Activated T-cell treated with anti-CD3 and anti-CD28 coated beads, Interleukin-2, amount 50 U/mL, for 4 hours (primary cell): ENCODE measurements at regions not wholly inside any gene's neighbourhood (a gene's known extent, or its start where the extent isn't known, plus 50 kb on each side); places are given as distances from the start of the nearest gene placed in this dataset.
A peak's percentile ranks its signal among the peaks of the same experiment; 100 is the strongest.

ENCODE experiments used
- ATAC-seq, 2 donors: fragments of 200-7000 bp; cut with Tn5 transposase; one replicate each; pipeline ENCODE4 v1.10.0; 2021
- DNase-seq: peaks from one replicate; pipeline ENCODE4 v3.0.0-alpha.2; 2020
- H3K27me3 Mint-ChIP-seq: one replicate; pipeline ENCODE4 v1.8.0; 2021; ENCODE audit warnings: low read depth, mixed read lengths
- H3K36me3 Mint-ChIP-seq: one replicate; pipeline ENCODE4 v1.8.0; 2022; ENCODE audit warnings: mixed read lengths; ENCODE audit not compliant: insufficient read depth
- H3K4me1 Mint-ChIP-seq: one replicate; pipeline ENCODE4 v1.8.0; 2021; ENCODE audit warnings: low read depth, mixed read lengths
- H3K4me3 Mint-ChIP-seq: one replicate; pipeline ENCODE4 v1.8.0; 2021; ENCODE audit warnings: mild to moderate bottlenecking, moderate library complexity, mixed read lengths
- H3K9me3 Mint-ChIP-seq: one replicate; pipeline ENCODE4 v1.8.0; 2021; ENCODE audit warnings: mixed read lengths

DNA sequence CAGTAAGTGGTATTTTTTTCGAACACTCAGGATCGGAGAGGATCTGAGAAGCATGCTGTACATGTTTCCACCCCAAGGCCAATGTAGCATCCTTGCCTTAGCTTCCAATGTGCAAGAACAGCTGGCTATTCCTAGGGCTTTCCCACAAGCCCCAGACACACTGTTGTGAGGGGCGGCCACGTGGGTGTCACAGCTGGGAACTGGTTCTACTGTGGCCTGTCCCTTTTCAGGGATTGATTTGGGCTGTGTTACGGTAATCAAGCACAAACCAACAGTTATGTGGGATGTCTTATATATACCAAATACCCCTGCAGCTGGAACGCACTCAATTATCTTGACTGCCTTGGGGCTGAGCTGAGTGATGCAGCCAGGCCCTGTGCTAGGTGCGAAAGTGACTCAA is 116.3 kb upstream of the CXCR4 start:
- Mint-ChIP-seq H3K27me3 (no peaks in the 10 kb centered on the region), H3K4me1 (peaks cover 36% of the 10 kb centered on the region), H3K4me3 (no peak overlapping the region), H3K9me3 (peaks cover 2% of the 10 kb centered on the region), H3K36me3 (no peaks in the 10 kb centered on the region)
- DNase-seq (no peak), ATAC-seq (no peak)

GRCh38 chr2:136233298-136233697 is 115.3 kb upstream of the CXCR4 start:
- peaks cover 3% of the 10 kb centered on the region for H3K9me3 Mint-ChIP-seq
- no peaks in the 10 kb centered on the region for H3K27me3 Mint-ChIP-seq
- no peak for ATAC-seq

GRCh38 chr2:136232456-136233172 is 114.7 kb upstream of the CXCR4 start:
- no peak for DNase-seq
- ATAC-seq, result no peak
- Mint-ChIP-seq H3K9me3 (peaks cover 3% of the 10 kb centered on the region), H3K27me3 (no peaks in the 10 kb centered on the region), H3K4me1 (peaks cover 20% of the 10 kb centered on the region), H3K36me3 (peaks cover 3% of the 10 kb centered on the region), H3K4me3 (no peak overlapping the region)

More at GRCh38 chr2:136233298-136233697, 115.3 kb upstream of the CXCR4 start:
- peaks cover 27% of the 10 kb centered on the region for H3K4me1 Mint-ChIP-seq
- no peak for DNase-seq
- peaks cover 3% of the 10 kb centered on the region for H3K36me3 Mint-ChIP-seq
- H3K4me3 Mint-ChIP-seq, result no peak overlapping the region

DNA sequence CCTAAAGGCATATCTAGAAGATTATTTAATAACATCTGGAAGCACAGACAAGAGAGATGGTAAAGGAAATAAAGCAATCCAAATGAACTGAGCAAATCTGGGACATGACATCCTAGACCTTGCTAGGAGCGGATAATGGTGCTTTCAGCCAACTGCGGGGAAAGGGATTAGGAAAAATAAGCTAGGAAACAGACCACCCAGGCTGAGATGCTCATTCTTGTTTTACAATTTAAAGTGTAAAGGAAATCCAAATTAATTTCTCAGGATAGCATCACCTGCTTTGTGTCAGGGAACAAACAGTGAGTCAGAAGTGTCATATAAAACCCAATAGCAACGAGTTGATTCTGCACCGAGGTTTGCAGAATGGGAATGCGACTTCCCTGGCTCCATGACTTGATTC is 112.5 kb upstream of the CXCR4 start:
- no peak for DNase-seq
- H3K9me3 Mint-ChIP-seq, result peaks cover 3% of the 10 kb centered on the region
- ATAC-seq, result no peak

DNA sequence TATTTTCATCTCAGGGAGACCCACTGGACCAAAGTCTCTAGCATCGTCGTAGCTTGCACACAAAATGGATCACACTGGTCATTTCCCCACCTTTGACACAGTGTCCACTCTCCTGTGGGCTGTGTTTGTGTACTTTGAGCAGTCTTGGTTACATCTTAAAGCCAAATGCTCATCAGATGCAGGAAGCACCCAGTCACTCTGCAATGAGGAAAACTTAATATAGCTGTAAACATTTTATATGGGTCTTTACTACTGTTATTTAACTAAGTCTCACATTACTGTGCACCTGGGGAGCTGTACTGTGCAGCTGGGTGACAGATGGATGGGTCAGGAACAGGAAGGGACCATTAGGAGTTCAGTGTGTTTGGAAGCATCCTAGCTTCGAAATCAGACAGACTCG is 109.0 kb upstream of the CXCR4 start:
- H3K27me3 Mint-ChIP-seq, result no peaks in the 10 kb centered on the region
- H3K36me3 Mint-ChIP-seq, result peaks cover 3% of the 10 kb centered on the region
- H3K9me3 Mint-ChIP-seq, result peaks cover 3% of the 10 kb centered on the region
- DNase-seq (no peak), ATAC-seq (no peak)
- H3K4me3 Mint-ChIP-seq, result no peak overlapping the region
- H3K4me1 Mint-ChIP-seq, result peaks cover 22% of the 10 kb centered on the region

More for the DNA sequence above, 112.5 kb upstream of the CXCR4 start:
- Mint-ChIP-seq H3K27me3 (no peaks in the 10 kb centered on the region), H3K36me3 (peaks cover 3% of the 10 kb centered on the region), H3K4me1 (peaks cover 22% of the 10 kb centered on the region), H3K4me3 (no peak overlapping the region)

- H3K36me3 Mint-ChIP-seq, result peaks cover 3% of the 10 kb centered on the region
- no peak for DNase-seq
- no peak overlapping the region for H3K4me3 Mint-ChIP-seq
- ATAC-seq, result peak in 1 of 2 donors; percentile 46
- peaks cover 3% of the 10 kb centered on the region for H3K9me3 Mint-ChIP-seq
- no peaks in the 10 kb centered on the region for H3K27me3 Mint-ChIP-seq
- peaks cover 22% of the 10 kb centered on the region for H3K4me1 Mint-ChIP-seq
Measured at GRCh38 chr2:136225950-136226835, 108.2 kb upstream of the CXCR4 start.

- H3K9me3 Mint-ChIP-seq, result no peaks in the 10 kb centered on the region
Measured at GRCh38 chr2:136223274-136223673, 105.3 kb upstream of the CXCR4 start.

GRCh38 chr2:136222862-136223261 is 104.9 kb upstream of the CXCR4 start:
- Mint-ChIP-seq H3K4me1 (peaks cover 26% of the 10 kb centered on the region), H3K4me3 (no peak overlapping the region), H3K9me3 (no peaks in the 10 kb centered on the region), H3K36me3 (no peaks in the 10 kb centered on the region), H3K27me3 (no peaks in the 10 kb centered on the region)
- DNase-seq (no peak), ATAC-seq (no peak)

More at GRCh38 chr2:136223274-136223673, 105.3 kb upstream of the CXCR4 start:
- H3K27me3 Mint-ChIP-seq, result no peaks in the 10 kb centered on the region
- H3K4me3 Mint-ChIP-seq, result no peak overlapping the region
- ATAC-seq (no peak), DNase-seq (no peak)
- H3K4me1 Mint-ChIP-seq, result peaks cover 23% of the 10 kb centered on the region
- no peaks in the 10 kb centered on the region for H3K36me3 Mint-ChIP-seq

- no peak overlapping the region for H3K4me3 Mint-ChIP-seq
- ATAC-seq, result no peak
- H3K36me3 Mint-ChIP-seq, result no peaks in the 10 kb centered on the region
- H3K9me3 Mint-ChIP-seq, result no peaks in the 10 kb centered on the region
- no peaks in the 10 kb centered on the region for H3K27me3 Mint-ChIP-seq
- no peak for DNase-seq
- peaks cover 19% of the 10 kb centered on the region for H3K4me1 Mint-ChIP-seq
Measured at GRCh38 chr2:136221026-136221425, 103.1 kb upstream of the CXCR4 start.

- no peaks in the 10 kb centered on the region for H3K36me3 Mint-ChIP-seq
- ATAC-seq (no peak), DNase-seq (no peak)
- H3K27me3 Mint-ChIP-seq, result no peaks in the 10 kb centered on the region
- H3K4me1 Mint-ChIP-seq, result peaks cover 12% of the 10 kb centered on the region
- no peaks in the 10 kb centered on the region for H3K9me3 Mint-ChIP-seq
- no peak overlapping the region for H3K4me3 Mint-ChIP-seq
Measured at GRCh38 chr2:136219963-136220362, 102.0 kb upstream of the CXCR4 start.

DNA sequence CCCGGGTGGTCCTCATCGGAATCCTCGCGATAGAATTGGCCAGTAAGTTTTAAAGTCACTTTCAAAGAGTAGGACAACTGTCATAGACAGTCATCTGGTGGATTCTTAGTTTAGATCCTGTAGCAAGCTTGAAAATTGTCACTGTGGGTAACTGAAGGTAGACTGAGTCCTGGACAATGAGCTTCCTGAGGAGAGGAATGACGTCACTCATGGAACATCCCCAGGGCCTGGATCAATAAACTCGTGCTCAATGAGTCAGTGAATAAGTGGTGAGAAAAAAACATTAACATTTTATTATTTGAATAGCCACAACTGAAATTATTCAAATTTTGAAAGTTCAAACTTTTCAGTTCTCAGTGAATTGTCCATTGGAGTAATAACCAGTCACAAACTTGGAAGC is 101.4 kb upstream of the CXCR4 start:
- no peaks in the 10 kb centered on the region for H3K27me3 Mint-ChIP-seq
- no peaks in the 10 kb centered on the region for H3K9me3 Mint-ChIP-seq
- no peaks in the 10 kb centered on the region for H3K36me3 Mint-ChIP-seq
- peaks cover 15% of the 10 kb centered on the region for H3K4me1 Mint-ChIP-seq
- H3K4me3 Mint-ChIP-seq, result no peak overlapping the region
- DNase-seq (no peak), ATAC-seq (no peak)

- Mint-ChIP-seq H3K9me3 (no peaks in the 10 kb centered on the region), H3K27me3 (no peaks in the 10 kb centered on the region), H3K4me1 (peaks cover 27% of the 10 kb centered on the region), H3K36me3 (no peaks in the 10 kb centered on the region), H3K4me3 (no peak overlapping the region)
- no peak for ATAC-seq
- DNase-seq, result no peak
Measured at GRCh38 chr2:136217996-136218395, 100.0 kb upstream of the CXCR4 start.

GRCh38 chr2:136215908-136216472 is 98.0 kb upstream of the CXCR4 start:
- Mint-ChIP-seq H3K4me1 (peaks cover 45% of the 10 kb centered on the region), H3K36me3 (no peaks in the 10 kb centered on the region), H3K9me3 (no peaks in the 10 kb centered on the region), H3K4me3 (no peak overlapping the region), H3K27me3 (no peaks in the 10 kb centered on the region)
- DNase-seq (no peak), ATAC-seq (no peak)

GRCh38 chr2:136215449-136215848 is 97.5 kb upstream of the CXCR4 start:
- no peaks in the 10 kb centered on the region for H3K9me3 Mint-ChIP-seq
- H3K36me3 Mint-ChIP-seq, result no peaks in the 10 kb centered on the region
- no peaks in the 10 kb centered on the region for H3K27me3 Mint-ChIP-seq
- peaks cover 48% of the 10 kb centered on the region for H3K4me1 Mint-ChIP-seq
- DNase-seq (no peak), ATAC-seq (no peak)
- H3K4me3 Mint-ChIP-seq, result no peak overlapping the region
